ENCODE measurements at regions not wholly inside any gene's neighbourhood (a gene's known extent, or its start where the extent isn't known, plus 50 kb on each side); places are given as distances from the start of the nearest gene placed in this dataset.

DNA sequence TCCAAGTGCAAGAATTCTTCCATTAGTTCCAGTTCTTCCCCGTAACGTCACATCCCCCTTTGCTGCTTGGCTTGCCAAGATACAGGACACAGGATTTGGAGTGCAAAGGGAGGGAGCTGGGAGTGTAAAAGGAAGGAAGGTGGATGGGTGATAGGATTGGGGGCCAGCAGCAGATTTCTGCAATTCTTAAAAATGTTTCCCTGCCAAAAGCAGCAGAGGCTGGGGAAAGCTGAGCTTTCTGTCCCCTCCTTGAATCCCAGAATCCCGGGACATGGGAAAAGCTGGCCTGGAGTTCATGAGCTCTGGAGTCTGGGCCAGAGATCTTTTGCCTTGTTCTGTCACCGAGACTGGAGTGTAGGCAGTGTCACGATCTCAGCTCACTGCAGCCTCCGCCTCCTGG, 60.0 kb upstream of the EPB41L1 start:
- Histone ChIP-seq H3K27ac (ENCODE audit: control insufficient read depth, insufficient read depth, low read length) (no peak overlapping the region), H4K20me1 (ENCODE audit: control insufficient read depth, extremely low read depth, insufficient read depth, low read length) (no peaks in the 10 kb centered on the region), H3K36me3 (ENCODE audit: control insufficient read depth in 2 of 2, extremely low read depth in 1 of 2, insufficient read depth in 2 of 2, low read length in 2 of 2) (no peaks in the 10 kb centered on the region), H3K27me3 (ENCODE audit: control insufficient read depth, extremely low read depth, insufficient read depth, low read length) (no peaks in the 10 kb centered on the region), H3K9me1 (ENCODE audit: control insufficient read depth, extremely low read depth, insufficient read depth, low read length) (no peaks in the 10 kb centered on the region), H2AFZ (ENCODE audit: control insufficient read depth, low read length) (no peak overlapping the region), H3K4me3 (ENCODE audit: control insufficient read depth in 2 of 3, extremely low read depth in 1 of 3, insufficient read depth in 2 of 3, low read depth in 1 of 3, low read length in 3 of 3) (no peak overlapping the region), H3K9ac (ENCODE audit: control insufficient read depth, extremely low read depth, insufficient read depth, low read length) (no peak overlapping the region), H3K4me1 (ENCODE audit: control insufficient read depth, extremely low read depth, insufficient read depth, low read length) (peaks cover 28% of the 10 kb centered on the region), H3K9me3 (ENCODE audit: control insufficient read depth, low read depth, low read length) (no peaks in the 10 kb centered on the region), H3K4me2 (ENCODE audit: control insufficient read depth, extremely low read depth, insufficient read depth, low read depth, low read length) (no peak overlapping the region), H3K79me2 (ENCODE audit: control insufficient read depth, insufficient read depth, low read length) (no peaks in the 10 kb centered on the region)
- dilution Hi-C loops (cut with MboI; ENCODE audit: extremely low pct_ligation_motif_present, low sequenced_read_pairs): no loop called here
- TF ChIP-seq EZH2 (IDR thresholded peaks at IDR 0.05; ENCODE audit: low read length): no peak
- TF ChIP-seq, protein P1, sequence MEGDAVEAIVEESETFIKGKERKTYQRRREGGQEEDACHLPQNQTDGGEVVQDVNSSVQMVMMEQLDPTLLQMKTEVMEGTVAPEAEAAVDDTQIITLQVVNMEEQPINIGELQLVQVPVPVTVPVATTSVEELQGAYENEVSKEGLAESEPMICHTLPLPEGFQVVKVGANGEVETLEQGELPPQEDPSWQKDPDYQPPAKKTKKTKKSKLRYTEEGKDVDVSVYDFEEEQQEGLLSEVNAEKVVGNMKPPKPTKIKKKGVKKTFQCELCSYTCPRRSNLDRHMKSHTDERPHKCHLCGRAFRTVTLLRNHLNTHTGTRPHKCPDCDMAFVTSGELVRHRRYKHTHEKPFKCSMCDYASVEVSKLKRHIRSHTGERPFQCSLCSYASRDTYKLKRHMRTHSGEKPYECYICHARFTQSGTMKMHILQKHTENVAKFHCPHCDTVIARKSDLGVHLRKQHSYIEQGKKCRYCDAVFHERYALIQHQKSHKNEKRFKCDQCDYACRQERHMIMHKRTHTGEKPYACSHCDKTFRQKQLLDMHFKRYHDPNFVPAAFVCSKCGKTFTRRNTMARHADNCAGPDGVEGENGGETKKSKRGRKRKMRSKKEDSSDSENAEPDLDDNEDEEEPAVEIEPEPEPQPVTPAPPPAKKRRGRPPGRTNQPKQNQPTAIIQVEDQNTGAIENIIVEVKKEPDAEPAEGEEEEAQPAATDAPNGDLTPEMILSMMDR (optimal IDR thresholded peaks at IDR 0.05 in 1 of 3, IDR thresholded peaks at IDR 0.05 in 1 of 3, conservative IDR thresholded peaks at IDR 0.05 in 1 of 3; ENCODE audit: extremely low read depth in 1 of 3, insufficient read depth in 2 of 3, low read length in 3 of 3): no peak
- DNase-seq (ENCODE audit: low read depth, low spot score): no peak
- no peak for FAIRE-seq

DNA sequence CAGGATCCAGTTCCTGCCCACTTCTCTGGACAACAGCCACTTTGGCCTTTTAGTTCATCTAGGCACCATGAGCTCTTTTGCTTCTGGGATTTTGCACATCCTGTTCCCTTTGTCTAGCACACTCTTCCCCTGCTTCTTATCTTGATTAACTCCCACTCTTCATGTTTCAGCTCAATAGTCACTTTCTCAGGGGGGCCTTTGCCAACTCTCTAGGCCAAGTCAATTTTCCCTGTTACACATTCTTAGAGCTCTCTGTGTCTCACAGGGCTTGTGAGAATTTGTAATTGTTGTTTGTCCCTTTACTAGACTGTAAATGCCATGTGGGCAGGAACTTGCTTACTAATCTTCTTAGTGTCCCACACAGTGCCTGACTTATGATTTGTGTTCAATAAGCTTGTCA, 58.1 kb upstream of the EPB41L1 start:
- Histone ChIP-seq H3K27me3 (ENCODE audit: control insufficient read depth, extremely low read depth, insufficient read depth, low read length) (no peaks in the 10 kb centered on the region), H3K4me2 (ENCODE audit: control insufficient read depth, extremely low read depth, insufficient read depth, low read depth, low read length) (no peak overlapping the region)

More for the DNA sequence above, 58.1 kb upstream of the EPB41L1 start:
- Histone ChIP-seq H4K20me1 (ENCODE audit: control insufficient read depth, extremely low read depth, insufficient read depth, low read length) (no peaks in the 10 kb centered on the region), H3K4me3 (ENCODE audit: control insufficient read depth in 2 of 3, extremely low read depth in 1 of 3, insufficient read depth in 2 of 3, low read depth in 1 of 3, low read length in 3 of 3) (no peak overlapping the region), H2AFZ (ENCODE audit: control insufficient read depth, low read length) (no peak overlapping the region), H3K4me1 (ENCODE audit: control insufficient read depth, extremely low read depth, insufficient read depth, low read length) (peaks cover 28% of the 10 kb centered on the region), H3K79me2 (ENCODE audit: control insufficient read depth, insufficient read depth, low read length) (no peaks in the 10 kb centered on the region), H3K9me3 (ENCODE audit: control insufficient read depth, low read depth, low read length) (no peaks in the 10 kb centered on the region), H3K36me3 (ENCODE audit: control insufficient read depth in 2 of 2, extremely low read depth in 1 of 2, insufficient read depth in 2 of 2, low read length in 2 of 2) (no peaks in the 10 kb centered on the region), H3K9me1 (ENCODE audit: control insufficient read depth, extremely low read depth, insufficient read depth, low read length) (no peaks in the 10 kb centered on the region), H3K9ac (ENCODE audit: control insufficient read depth, extremely low read depth, insufficient read depth, low read length) (no peak overlapping the region), H3K27ac (ENCODE audit: control insufficient read depth, insufficient read depth, low read length) (no peak overlapping the region)
- dilution Hi-C loops (cut with MboI; ENCODE audit: extremely low pct_ligation_motif_present, low sequenced_read_pairs): no loop called here
- DNase-seq (ENCODE audit: low read depth, low spot score) (no peak), FAIRE-seq (no peak)
- TF ChIP-seq, protein P1 (optimal IDR thresholded peaks at IDR 0.05 in 1 of 3, IDR thresholded peaks at IDR 0.05 in 1 of 3, conservative IDR thresholded peaks at IDR 0.05 in 1 of 3; ENCODE audit: extremely low read depth in 1 of 3, insufficient read depth in 2 of 3, low read length in 3 of 3): no peak
- no peak for TF ChIP-seq EZH2 (IDR thresholded peaks at IDR 0.05; ENCODE audit: low read length)

Data from keratinocyte (primary cell).